Esophagus muscularis mucosa (tissue), 4 donors: ENCODE measurements at regions not wholly inside any gene's neighbourhood (a gene's known extent, or its start where the extent isn't known, plus 50 kb on each side); places are given as distances from the start of the nearest gene placed in this dataset.

Experiments
- DNase-seq: peaks from one replicate; pipeline ENCODE4 v3.0.0-alpha.2; 2017; ENCODE audit errors: extremely low spot score
- H3K27ac ChIP-seq, 4 donors: fragments of 200-600 bp; sonication (generic); replicated peaks in 1 of 4; 1 replicate in 3 of 4; 2 replicates in 1 of 4; pipeline ENCODE4 v1.5.1; 2016 to 2019; ENCODE audit warnings: mild to moderate bottlenecking in 1 of 4
- H3K27me3 ChIP-seq, 4 donors: fragments of 200-600 bp; sonication (generic); one replicate each; pipeline versions ENCODE4 v1.5.1 to v1.6.0; 2016 to 2019
- H3K36me3 ChIP-seq, 4 donors: fragments of 200-600 bp; sonication (generic); one replicate each; pipeline ENCODE4 v1.5.1; 2016 to 2019
- H3K4me1 ChIP-seq, 4 donors: fragments of 200-600 bp; sonication (generic); one replicate each; pipeline ENCODE4 v1.5.1; 2016 to 2019
- H3K4me3 ChIP-seq, 4 donors: fragments of 200-600 bp; sonication (generic); 1 replicate in 2 of 4; 2 replicates in 2 of 4; pipeline ENCODE4 v1.5.1; 2016 to 2019; ENCODE audit warnings: mild to moderate bottlenecking in 4 of 4, moderate library complexity in 1 of 4
- H3K9me3 ChIP-seq, 4 donors: fragments of 200-600 bp; sonication (generic); 1 replicate in 3 of 4; 2 replicates in 1 of 4; pipeline ENCODE4 v1.5.1; 2016 to 2019
- CTCF ChIP-seq, 3 experiments: fragments of 200-600 bp in 2 of 3; fragments of 450-650 bp in 1 of 3; sonication (generic) in 2 of 3; IDR thresholded peaks; one replicate each; pipeline ENCODE4 v1.5.1; 2017 to 2019; ENCODE audit warnings: antibody characterized with exemption in 3 of 3, mild to moderate bottlenecking in 2 of 3, moderate library complexity in 1 of 3
- EP300 ChIP-seq: sonication (generic); formaldehyde crosslinking; IDR thresholded peaks from one replicate; pipeline ENCODE4 v1.6.1; 2017; ENCODE audit warnings: antibody characterized with exemption
- POLR2A ChIP-seq: fragments of 450-650 bp; IDR thresholded peaks from one replicate; pipeline ENCODE4 v1.6.1; 2017; ENCODE audit warnings: antibody characterized with exemption, moderate library complexity, mild to moderate bottlenecking, low read depth
- POLR2AphosphoS5 ChIP-seq, 2 donors: sonication (generic); formaldehyde crosslinking; IDR thresholded peaks; one replicate each; pipeline ENCODE4 v1.6.1; 2017; ENCODE audit warnings: antibody characterized with exemption in 2 of 2
- WGBS: methylation state at CpG from one replicate; pipeline ENCODE4 v1.1.5; 2018; 5-methylcytosine and 5-hydroxymethylcytosine counted together
- intact Hi-C: fragments of 100-400 bp; cut with DNase I; formaldehyde crosslinking; loops from one replicate; pipeline ENCODE4 v1.15.1; 2023

- intact Hi-C loops, result no loop called here
- Histone ChIP-seq H3K36me3 (no peaks in the 10 kb centered on the region), H3K4me1 (no peaks in the 10 kb centered on the region), H3K9me3 (no peaks in the 10 kb centered on the region), H3K4me3 (no peak overlapping the region), H3K27ac (no peak overlapping the region), H3K27me3 (no peaks in the 10 kb centered on the region)
- no peak for TF ChIP-seq POLR2AphosphoS5 (IDR thresholded peaks at IDR 0.05)
- no peak for TF ChIP-seq CTCF (IDR thresholded peaks at IDR 0.05)
- TF ChIP-seq EP300, result no peak
- TF ChIP-seq POLR2A, result no peak
- no peak for DNase-seq
- 78% methylated on average over 6 of the region's 6 CpGs for WGBS
Observed at GRCh38 chr3:27914199-27914598, 192.1 kb upstream of the EOMES start.

GRCh38 chr3:27923349-27924068 is 201.4 kb upstream of the EOMES start:
- Histone ChIP-seq H3K4me3 (no peak overlapping the region), H3K27me3 (no peaks in the 10 kb centered on the region), H3K27ac (no peak overlapping the region), H3K9me3 (no peaks in the 10 kb centered on the region), H3K36me3 (no peaks in the 10 kb centered on the region), H3K4me1 (no peaks in the 10 kb centered on the region)
- WGBS, result 86% methylated on average over 2 of the region's 2 CpGs
- intact Hi-C loops, result no loop called here
- no peak for DNase-seq
- TF ChIP-seq POLR2A (no peak), CTCF (IDR thresholded peaks at IDR 0.05) (no peak), POLR2AphosphoS5 (IDR thresholded peaks at IDR 0.05) (no peak), EP300 (no peak)

- Histone ChIP-seq H3K4me1 (no peaks in the 10 kb centered on the region), H3K27ac (no peak overlapping the region), H3K36me3 (no peaks in the 10 kb centered on the region), H3K4me3 (no peak overlapping the region), H3K27me3 (no peaks in the 10 kb centered on the region), H3K9me3 (no peaks in the 10 kb centered on the region)
- TF ChIP-seq POLR2AphosphoS5 (IDR thresholded peaks at IDR 0.05) (no peak), EP300 (no peak), CTCF (IDR thresholded peaks at IDR 0.05) (no peak), POLR2A (no peak)
- 80% methylated on average over 1 of the region's 1 CpG for WGBS
- intact Hi-C loops, result no loop called here
- DNase-seq, result no peak
Observed at GRCh38 chr3:27927882-27928281, 205.8 kb upstream of the EOMES start.

GRCh38 chr3:27930052-27930602 is 208.0 kb upstream of the EOMES start:
- H3K27ac ChIP-seq, result no peak overlapping the region
- H3K4me1 ChIP-seq, result no peaks in the 10 kb centered on the region
- no peak for TF ChIP-seq EP300
- TF ChIP-seq POLR2A, result no peak
- no peak for TF ChIP-seq POLR2AphosphoS5 (IDR thresholded peaks at IDR 0.05)
- no peak for TF ChIP-seq CTCF (IDR thresholded peaks at IDR 0.05)
- no peaks in the 10 kb centered on the region for H3K27me3 ChIP-seq
- H3K9me3 ChIP-seq, result no peaks in the 10 kb centered on the region
- no peak overlapping the region for H3K4me3 ChIP-seq
- WGBS, result 79% methylated on average over 1 of the region's 1 CpG
- intact Hi-C loops, result no loop called here
- H3K36me3 ChIP-seq, result no peaks in the 10 kb centered on the region
- no peak for DNase-seq
